Osteocyte (in vitro differentiated cells): ENCODE measurements at regions not wholly inside any gene's neighbourhood (a gene's known extent, or its start where the extent isn't known, plus 50 kb on each side); places are given as distances from the start of the nearest gene placed in this dataset.

Source experiments
- DNase-seq: peaks from one replicate; pipeline ENCODE4 v3.0.0; 2021; ENCODE audit warnings: mixed read lengths; ENCODE audit not compliant: unreplicated experiment; ENCODE audit errors: extremely low spot score
- H3K27ac Mint-ChIP-seq: one replicate; pipeline ENCODE4 v1.8.0; 2021; ENCODE audit warnings: mild to moderate bottlenecking, mixed read lengths; ENCODE audit not compliant: unreplicated experiment
- H3K27me3 Mint-ChIP-seq: one replicate; pipeline ENCODE4 v1.8.0; 2021; ENCODE audit warnings: mixed read lengths; ENCODE audit not compliant: unreplicated experiment
- H3K36me3 Mint-ChIP-seq: one replicate; pipeline ENCODE4 v1.8.0; 2021; ENCODE audit warnings: mixed read lengths; ENCODE audit not compliant: unreplicated experiment
- H3K4me1 Mint-ChIP-seq: one replicate; pipeline ENCODE4 v1.8.0; 2021; ENCODE audit warnings: mixed read lengths; ENCODE audit not compliant: unreplicated experiment
- H3K4me3 Mint-ChIP-seq: one replicate; pipeline ENCODE4 v1.8.0; 2021; ENCODE audit warnings: mild to moderate bottlenecking, moderate library complexity, mixed read lengths; ENCODE audit not compliant: unreplicated experiment
- H3K9me3 Mint-ChIP-seq: one replicate; pipeline ENCODE4 v1.8.0; 2021; ENCODE audit warnings: mixed read lengths; ENCODE audit not compliant: unreplicated experiment
- CTCF ChIP-seq: fragments of 200-600 bp; sonication (generic); IDR thresholded peaks from 2 replicates; pipeline ENCODE4 v1.5.0; 2021; ENCODE audit warnings: antibody characterized with exemption, mild to moderate bottlenecking, moderate library complexity

DNA sequence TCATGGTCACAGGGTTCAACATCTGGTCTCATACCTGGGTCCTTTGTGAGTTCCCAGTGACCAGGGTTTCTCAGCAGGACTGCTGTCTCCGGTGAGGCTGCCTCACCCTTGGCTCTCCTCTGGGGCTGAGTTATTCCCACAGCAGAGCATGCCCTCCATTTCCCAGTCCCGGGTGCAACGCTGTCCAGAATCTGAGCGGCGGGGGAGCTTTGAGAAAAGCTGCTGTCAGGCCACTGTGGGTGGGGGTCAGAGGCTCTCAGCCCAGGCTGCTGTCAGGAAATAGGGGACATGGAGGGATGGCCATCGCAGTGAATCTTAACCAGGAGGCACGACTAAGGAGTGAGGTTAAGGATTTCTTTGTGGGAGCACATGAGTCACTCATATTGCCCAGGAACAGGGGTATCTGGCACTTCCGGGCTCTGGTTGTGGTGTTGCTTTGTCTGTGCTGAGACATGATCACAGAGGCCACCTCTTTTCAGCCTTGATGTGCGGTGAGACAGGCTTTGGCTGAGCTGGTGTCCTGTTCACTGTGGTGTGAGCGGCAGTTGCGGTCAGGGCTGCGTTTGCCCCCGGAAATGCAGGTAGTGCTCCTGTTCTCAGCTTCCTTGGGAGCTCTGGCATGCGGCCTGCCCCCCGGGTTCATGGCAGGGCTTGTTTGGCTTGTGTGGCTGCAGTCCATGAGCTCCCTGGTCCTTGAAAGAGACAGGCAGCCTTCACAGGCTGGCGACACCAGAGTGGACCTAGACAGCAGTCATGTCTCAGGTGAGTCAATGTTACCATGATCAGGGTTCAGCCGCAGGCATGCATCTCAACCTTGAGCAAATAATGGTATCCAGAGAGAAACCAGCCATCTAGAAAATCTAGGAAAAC is 310.7 kb upstream of the MYT1L start:
- H3K4me3 Mint-ChIP-seq: no peak overlapping the region
- no peak for DNase-seq
- no peaks in the 10 kb centered on the region for H3K4me1 Mint-ChIP-seq
- no peaks in the 10 kb centered on the region for H3K27me3 Mint-ChIP-seq
- H3K36me3 Mint-ChIP-seq: no peaks in the 10 kb centered on the region
- H3K9me3 Mint-ChIP-seq: peaks cover 9% of the 10 kb centered on the region
- no peak for TF ChIP-seq CTCF
- no peak overlapping the region for H3K27ac Mint-ChIP-seq

DNA sequence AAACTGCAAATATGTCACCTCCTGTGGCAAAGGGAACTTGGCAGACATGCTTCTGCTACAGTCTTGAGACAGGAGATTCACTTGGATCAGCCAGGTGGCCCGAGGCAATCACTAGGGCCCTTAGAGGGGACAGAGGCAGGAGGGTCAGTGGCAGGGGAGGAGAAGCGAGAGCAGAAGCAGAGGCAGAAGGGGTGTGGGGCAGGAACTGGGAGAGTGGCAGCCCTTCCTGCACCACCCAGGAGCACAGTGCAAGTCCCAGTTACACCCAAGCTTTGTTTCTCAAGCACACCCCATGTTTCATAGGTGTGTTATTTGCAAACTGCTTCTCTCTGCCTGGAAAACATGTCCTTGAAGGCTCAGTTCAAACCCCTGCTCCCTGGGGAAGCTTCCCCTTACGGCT is 309.7 kb upstream of the MYT1L start:
- H3K27me3 Mint-ChIP-seq: no peaks in the 10 kb centered on the region
- DNase-seq: no peak
- H3K9me3 Mint-ChIP-seq: peaks cover 4% of the 10 kb centered on the region

GRCh38 chr2:2640371-2640770 is 309.3 kb upstream of the MYT1L start:
- H3K4me3 Mint-ChIP-seq: no peak overlapping the region
- no peaks in the 10 kb centered on the region for H3K27me3 Mint-ChIP-seq
- H3K9me3 Mint-ChIP-seq: peaks cover 4% of the 10 kb centered on the region
- no peak overlapping the region for H3K27ac Mint-ChIP-seq
- no peak for TF ChIP-seq CTCF
- DNase-seq: no peak
- no peaks in the 10 kb centered on the region for H3K4me1 Mint-ChIP-seq
- no peaks in the 10 kb centered on the region for H3K36me3 Mint-ChIP-seq

More for the DNA sequence above, 309.7 kb upstream of the MYT1L start:
- Mint-ChIP-seq H3K36me3 (no peaks in the 10 kb centered on the region), H3K27ac (no peak overlapping the region), H3K4me1 (no peaks in the 10 kb centered on the region), H3K4me3 (no peak overlapping the region)
- no peak for TF ChIP-seq CTCF

DNA sequence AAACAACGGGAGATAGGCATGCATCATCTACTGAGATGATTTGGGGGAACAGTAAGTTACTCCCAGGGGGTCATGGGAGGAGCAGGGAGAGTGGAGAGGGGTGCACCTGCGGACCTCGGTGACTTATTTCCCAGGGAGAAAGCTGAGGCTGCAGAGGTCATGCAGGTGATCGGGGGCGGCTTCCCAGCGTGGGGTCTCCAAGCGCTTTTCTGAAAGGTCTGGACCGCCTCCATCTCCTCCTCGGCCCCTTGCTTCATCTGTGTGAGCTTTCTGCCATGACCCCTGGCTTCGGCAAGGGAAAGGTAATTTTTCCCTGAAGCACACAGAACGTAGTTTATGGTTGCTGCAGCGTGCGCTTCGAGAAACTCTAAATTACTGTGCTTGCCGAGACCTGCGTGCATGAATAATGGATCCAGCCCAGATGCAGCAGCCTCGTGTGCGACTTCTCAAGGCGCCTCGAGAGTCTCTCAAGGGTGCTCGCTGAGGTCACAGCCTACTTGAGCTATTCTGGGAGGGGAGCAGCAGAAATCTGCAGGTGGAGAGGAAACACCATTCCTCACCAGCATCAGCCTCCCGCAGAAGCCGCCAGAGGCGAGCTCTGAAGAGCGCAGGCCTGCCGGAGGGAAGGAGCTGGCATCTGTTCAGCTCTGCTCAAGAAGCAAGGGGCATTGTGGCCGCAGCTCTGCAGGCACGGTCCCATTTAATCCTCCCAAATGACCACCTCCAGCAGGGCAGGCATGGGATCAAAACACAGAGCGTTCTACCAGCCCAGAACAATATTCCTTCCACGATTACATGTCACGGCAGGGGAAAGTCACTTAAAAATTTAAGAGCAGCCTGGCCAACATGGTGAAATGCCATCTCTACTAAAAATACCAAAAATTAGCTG is 308.4 kb upstream of the MYT1L start:
- H3K27ac Mint-ChIP-seq: no peak overlapping the region
- H3K27me3 Mint-ChIP-seq: no peaks in the 10 kb centered on the region
- no peak overlapping the region for H3K4me3 Mint-ChIP-seq
- peaks cover 9% of the 10 kb centered on the region for H3K9me3 Mint-ChIP-seq
- no peaks in the 10 kb centered on the region for H3K36me3 Mint-ChIP-seq
- DNase-seq: no peak
- TF ChIP-seq CTCF: no peak
- no peaks in the 10 kb centered on the region for H3K4me1 Mint-ChIP-seq
